B cell (primary cell): ENCODE measurements at regions not wholly inside any gene's neighbourhood (a gene's known extent, or its start where the extent isn't known, plus 50 kb on each side); places are given as distances from the start of the nearest gene placed in this dataset.

ENCODE experiments used
- ATAC-seq: fragments of 200-7000 bp; cut with Tn5 transposase; one replicate; pipeline ENCODE4 v1.10.0; 2021; ENCODE audit warnings: low read depth, mild to moderate bottlenecking, moderate number of reproducible peaks, moderate library complexity
- CTCF ChIA-PET: fragments of 350-600 bp; sonication (Branson Sonifier 250); formaldehyde crosslinking; loops from one replicate; lab custom pipeline; 2021; ENCODE audit warnings: antibody characterized with exemption, inconsistent platforms; lab: Charles Lee
- POLR2A ChIA-PET: fragments of 350-600 bp; sonication (Branson Sonifier 250); formaldehyde crosslinking; loops from one replicate; lab custom pipeline; 2021; ENCODE audit warnings: antibody characterized with exemption; lab: Charles Lee
- DNase-seq: peaks from one replicate; pipeline ENCODE4 v3.0.0; 2013
- H2AFZ ChIP-seq: 2 replicates; pipeline ENCODE4 v1.6.1; 2012; ENCODE audit warnings: mild to moderate bottlenecking, low read depth, low read length; ENCODE audit not compliant: insufficient read depth, poor library complexity, severe bottlenecking
- H3K27ac ChIP-seq, 2 donors: 1 replicate in 1 of 2; 2 replicates in 1 of 2; pipeline ENCODE4 v1.5.1; 2012 to 2013; ENCODE audit warnings: low read length in 2 of 2, mild to moderate bottlenecking in 2 of 2, moderate library complexity in 1 of 2
- H3K27me3 ChIP-seq, 4 experiments: fragments of 200-600 bp in 1 of 4; sonication (generic) in 1 of 4; replicated peaks in 1 of 4; 1 replicate in 2 of 4; 2 replicates in 2 of 4; pipeline versions ENCODE4 v1.6.1 to v1.7.0; 2013 to 2016; ENCODE audit warnings: low read length in 3 of 4, mild to moderate bottlenecking in 2 of 4, mixed read lengths in 1 of 4, moderate library complexity in 1 of 4; ENCODE audit not compliant: insufficient read depth in 4 of 4, control insufficient read depth in 3 of 4; ENCODE audit errors: control extremely low read depth in 1 of 4
- H3K36me3 ChIP-seq, 2 experiments: replicated peaks in 1 of 2; 1 replicate in 1 of 2; 2 replicates in 1 of 2; pipeline versions ENCODE4 v1.6.1 to v1.7.1; 2013; ENCODE audit warnings: low read length in 1 of 2; ENCODE audit not compliant: insufficient read depth in 2 of 2, control insufficient read depth in 1 of 2; ENCODE audit errors: control extremely low read depth in 1 of 2, extremely low read depth in 1 of 2
- H3K4me1 ChIP-seq, 2 donors: fragments of 200-600 bp in 1 of 2; sonication (generic) in 1 of 2; 1 replicate in 1 of 2; 2 replicates in 1 of 2; pipeline versions ENCODE4 v1.5.1 to v1.6.1; 2013 to 2017; ENCODE audit warnings: low read length in 2 of 2; ENCODE audit not compliant: control insufficient read depth in 2 of 2, insufficient read depth in 2 of 2
- H3K4me2 ChIP-seq: replicated peaks from 2 replicates; pipeline ENCODE3; 2012; ENCODE audit warnings: mild to moderate bottlenecking, low read depth, low read length; ENCODE audit not compliant: poor library complexity, severe bottlenecking
- H3K4me3 ChIP-seq, 5 experiments: fragments of 200-600 bp in 1 of 5; sonication (generic) in 1 of 5; 1 replicate in 3 of 5; 2 replicates in 2 of 5; pipeline versions ENCODE4 v1.5.1 to v1.7.0; 2011 to 2016; ENCODE audit warnings: low read length in 4 of 5, mild to moderate bottlenecking in 4 of 5, low read depth in 2 of 5, control low read depth in 1 of 5, moderate library complexity in 1 of 5; ENCODE audit not compliant: insufficient read depth in 1 of 5; ENCODE audit errors: control extremely low read depth in 1 of 5, extremely low read depth in 1 of 5
- H3K79me2 ChIP-seq: fragments of 200-600 bp; sonication (generic); one replicate; pipeline ENCODE4 v1.6.0; 2016; ENCODE audit warnings: low read length; ENCODE audit not compliant: control insufficient read depth, insufficient read depth
- H3K9ac ChIP-seq: fragments of 200-600 bp; sonication (generic); 2 replicates; pipeline ENCODE4 v1.6.1; 2017; ENCODE audit warnings: mild to moderate bottlenecking, low read length, moderate library complexity
- H3K9me3 ChIP-seq, 3 donors: one replicate each; pipeline versions ENCODE4 v1.6.1 to v1.7.1; 2013; ENCODE audit warnings: low read length in 2 of 3; ENCODE audit not compliant: control insufficient read depth in 2 of 3, insufficient read depth in 1 of 3; ENCODE audit errors: control extremely low read depth in 1 of 3
- H4K20me1 ChIP-seq: 2 replicates; pipeline ENCODE4 v1.6.0; 2012; ENCODE audit warnings: mild to moderate bottlenecking, low read length; ENCODE audit not compliant: insufficient read depth, control insufficient read depth, poor library complexity, severe bottlenecking
- H3K27ac Mint-ChIP-seq: one replicate; pipeline ENCODE4 v1.8.0; 2021; ENCODE audit warnings: mixed read lengths
- H3K27me3 Mint-ChIP-seq: one replicate; pipeline ENCODE4 v1.8.0; 2021; ENCODE audit warnings: mixed read lengths
- H3K4me1 Mint-ChIP-seq: one replicate; pipeline ENCODE4 v1.8.0; 2021; ENCODE audit warnings: mixed read lengths
- H3K4me3 Mint-ChIP-seq: one replicate; pipeline ENCODE4 v1.8.0; 2021; ENCODE audit warnings: mixed read lengths
- H3K9me3 Mint-ChIP-seq: one replicate; pipeline ENCODE4 v1.8.0; 2022; ENCODE audit warnings: mixed read lengths; ENCODE audit not compliant: insufficient read depth
- EZH2 ChIP-seq: IDR thresholded peaks from 2 replicates; pipeline ENCODE4 v1.6.1; 2012; ENCODE audit warnings: borderline replicate concordance, low read depth, mild to moderate bottlenecking, moderate library complexity, low read length; ENCODE audit not compliant: insufficient read depth, poor library complexity, severe bottlenecking
- WGBS: methylation state at CpG from one replicate; pipeline ENCODE4 v1.1.5; 2013; ENCODE audit warnings: missing lambda C conversion rate; ENCODE audit not compliant: insufficient coverage; 5-methylcytosine and 5-hydroxymethylcytosine counted together
- intact Hi-C: fragments of 100-400 bp; cut with micrococcal nuclease; formaldehyde crosslinking; loops from one replicate; pipeline ENCODE4 v1.10.0; 2022
- TF ChIP-seq, protein P1 (sequence below): fragments of 200-600 bp; IDR thresholded peaks from one replicate; pipeline ENCODE4 v1.8.0; 2022; ENCODE audit warnings: antibody characterized with exemption, mild to moderate bottlenecking

DNA sequence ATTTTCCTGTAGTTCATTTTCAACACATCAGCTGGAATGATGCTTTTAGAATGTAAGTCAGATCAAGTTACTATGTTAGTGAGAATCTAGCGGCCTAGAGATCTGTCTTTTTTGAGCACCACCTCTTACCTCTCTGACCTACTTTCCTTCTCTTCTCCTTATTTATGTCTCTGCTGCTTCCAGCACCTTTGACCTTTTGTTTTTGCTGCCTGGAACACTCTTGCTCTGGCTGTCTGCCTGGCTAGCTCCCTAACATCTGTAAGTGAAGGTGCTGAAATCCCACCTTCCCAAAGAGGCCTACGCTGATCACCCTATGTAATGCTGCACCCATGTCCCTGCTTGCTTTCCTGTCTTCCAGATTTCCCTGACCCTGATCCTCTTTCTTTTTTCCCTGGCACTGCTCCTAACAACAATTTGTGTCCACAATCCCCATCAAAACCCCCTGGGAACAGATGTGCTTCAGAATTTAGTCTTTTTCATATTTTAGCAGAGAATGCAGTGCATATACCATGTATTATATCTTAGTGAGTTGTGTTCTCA, 87.8 kb downstream of the RFPL4B start:
- Histone ChIP-seq H3K4me3 (no peak overlapping the region), H3K79me2 (no peaks in the 10 kb centered on the region), H3K9ac (no peak overlapping the region), H4K20me1 (no peaks in the 10 kb centered on the region), H3K9me3 (no peaks in the 10 kb centered on the region), H3K4me2 (no peak overlapping the region), H3K36me3 (no peaks in the 10 kb centered on the region), H3K4me1 (no peaks in the 10 kb centered on the region), H2AFZ (no peak overlapping the region), H3K27me3 (no peaks in the 10 kb centered on the region), H3K27ac (no peak overlapping the region)
- intact Hi-C loops: no loop called here
- POLR2A ChIA-PET: no interaction called here
- no peaks in the 10 kb centered on the region for H3K4me1 Mint-ChIP-seq
- 100% methylated on average over 1 of the region's 2 CpGs for WGBS
- TF ChIP-seq, protein P1, sequence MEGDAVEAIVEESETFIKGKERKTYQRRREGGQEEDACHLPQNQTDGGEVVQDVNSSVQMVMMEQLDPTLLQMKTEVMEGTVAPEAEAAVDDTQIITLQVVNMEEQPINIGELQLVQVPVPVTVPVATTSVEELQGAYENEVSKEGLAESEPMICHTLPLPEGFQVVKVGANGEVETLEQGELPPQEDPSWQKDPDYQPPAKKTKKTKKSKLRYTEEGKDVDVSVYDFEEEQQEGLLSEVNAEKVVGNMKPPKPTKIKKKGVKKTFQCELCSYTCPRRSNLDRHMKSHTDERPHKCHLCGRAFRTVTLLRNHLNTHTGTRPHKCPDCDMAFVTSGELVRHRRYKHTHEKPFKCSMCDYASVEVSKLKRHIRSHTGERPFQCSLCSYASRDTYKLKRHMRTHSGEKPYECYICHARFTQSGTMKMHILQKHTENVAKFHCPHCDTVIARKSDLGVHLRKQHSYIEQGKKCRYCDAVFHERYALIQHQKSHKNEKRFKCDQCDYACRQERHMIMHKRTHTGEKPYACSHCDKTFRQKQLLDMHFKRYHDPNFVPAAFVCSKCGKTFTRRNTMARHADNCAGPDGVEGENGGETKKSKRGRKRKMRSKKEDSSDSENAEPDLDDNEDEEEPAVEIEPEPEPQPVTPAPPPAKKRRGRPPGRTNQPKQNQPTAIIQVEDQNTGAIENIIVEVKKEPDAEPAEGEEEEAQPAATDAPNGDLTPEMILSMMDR: no peak
- no peak for TF ChIP-seq EZH2
- CTCF ChIA-PET: no interaction called here
- H3K27me3 Mint-ChIP-seq: no peaks in the 10 kb centered on the region
- ATAC-seq (no peak), DNase-seq (no peak)
- no peaks in the 10 kb centered on the region for H3K9me3 Mint-ChIP-seq
- H3K27ac Mint-ChIP-seq: no peak overlapping the region
- no peak overlapping the region for H3K4me3 Mint-ChIP-seq

DNA sequence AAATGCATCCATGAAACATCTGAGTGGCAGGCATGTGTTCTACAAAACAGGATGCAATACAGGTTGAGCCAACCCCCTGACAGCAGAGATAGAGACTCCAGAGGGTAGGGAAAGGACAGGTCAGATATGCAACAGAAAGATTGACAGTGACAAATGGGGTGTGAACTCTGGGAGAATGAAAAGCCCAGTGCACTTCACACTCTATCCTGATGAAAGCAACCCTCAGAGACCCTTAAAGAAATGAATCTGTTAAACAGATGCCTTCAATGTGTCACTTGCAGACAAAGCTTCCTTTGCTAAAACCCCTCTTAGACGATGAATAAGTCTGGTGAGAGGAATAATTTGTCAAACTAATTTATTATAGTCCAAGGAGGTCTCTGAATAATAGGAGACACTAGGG, 89.9 kb downstream of the RFPL4B start:
- Mint-ChIP-seq H3K4me3 (no peak overlapping the region), H3K9me3 (no peaks in the 10 kb centered on the region), H3K27me3 (no peaks in the 10 kb centered on the region), H3K4me1 (no peaks in the 10 kb centered on the region), H3K27ac (no peak overlapping the region)
- no peak overlapping the region for H3K9ac ChIP-seq
- no peak overlapping the region for H3K4me3 ChIP-seq
- H3K27ac ChIP-seq: no peak overlapping the region
- H4K20me1 ChIP-seq: no peaks in the 10 kb centered on the region
- H3K36me3 ChIP-seq: no peaks in the 10 kb centered on the region
- no peak for TF ChIP-seq EZH2
- TF ChIP-seq, protein P1: no peak
- WGBS: 80% methylated on average over 1 of the region's 1 CpG
- intact Hi-C loops: no loop called here
- no peaks in the 10 kb centered on the region for H3K9me3 ChIP-seq
- no peaks in the 10 kb centered on the region for H3K27me3 ChIP-seq
- no peaks in the 10 kb centered on the region for H3K4me1 ChIP-seq
- no peak overlapping the region for H3K4me2 ChIP-seq
- no peaks in the 10 kb centered on the region for H3K79me2 ChIP-seq
- CTCF ChIA-PET: no interaction called here
- no peak for DNase-seq
- no peak for ATAC-seq
- POLR2A ChIA-PET: no interaction called here
- no peak overlapping the region for H2AFZ ChIP-seq
